ENCODE measurements at regions not wholly inside any gene's neighbourhood (a gene's known extent, or its start where the extent isn't known, plus 50 kb on each side); places are given as distances from the start of the nearest gene placed in this dataset.

DNA sequence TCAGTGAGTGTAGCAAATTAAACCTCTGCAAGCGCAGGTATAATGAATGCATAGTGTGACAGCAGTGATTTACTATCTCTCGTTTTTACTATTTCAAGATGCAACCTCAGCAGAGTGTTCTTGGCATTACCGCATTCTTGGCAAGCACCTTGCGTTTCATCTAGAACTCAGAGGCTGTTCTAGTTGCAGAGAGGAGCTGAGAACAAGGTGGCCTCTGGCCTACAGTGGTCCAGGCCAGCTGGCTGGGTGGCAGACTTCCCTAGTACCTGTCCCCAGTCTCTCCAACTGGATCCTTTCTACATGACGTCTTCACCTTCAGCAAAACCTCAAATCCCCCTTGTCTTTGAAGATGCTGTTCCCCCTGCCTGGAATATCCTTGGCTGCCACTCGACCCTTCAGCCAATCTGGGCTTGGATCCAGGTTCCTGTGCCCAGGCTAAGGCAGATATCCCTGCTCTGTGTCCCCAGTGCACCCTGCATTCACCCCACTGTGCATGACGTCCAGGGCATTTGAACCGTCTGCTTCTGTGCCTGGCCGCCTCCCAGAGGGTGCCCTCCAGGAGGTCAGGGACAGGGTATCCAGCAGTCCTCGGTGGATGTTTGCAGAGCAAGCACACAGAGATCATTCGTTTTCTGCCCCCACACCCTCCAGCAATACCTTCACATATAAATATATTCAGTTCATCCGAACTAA is 120.4 kb upstream of the CPEB4 start:
- Histone ChIP-seq H3K4me2 (no peak overlapping the region), H3K9me3 (replicated peaks in 1 of 11) (no peaks in the 10 kb centered on the region), H3K4me1 (peaks cover 11 to 60% (median 45%) of the 10 kb centered on the region in 10 experiments), H3K9ac (no peak overlapping the region), H3K4me3 (no peak overlapping the region), H3K36me3 (no peaks in the 10 kb centered on the region), H3K27me3 (no peaks in the 10 kb centered on the region), H4K20me1 (no peaks in the 10 kb centered on the region), H3K27ac (no peak overlapping the region)
- TF ChIP-seq Cebpa-rat (IDR thresholded peaks at IDR 0.05), result no peak

DNA sequence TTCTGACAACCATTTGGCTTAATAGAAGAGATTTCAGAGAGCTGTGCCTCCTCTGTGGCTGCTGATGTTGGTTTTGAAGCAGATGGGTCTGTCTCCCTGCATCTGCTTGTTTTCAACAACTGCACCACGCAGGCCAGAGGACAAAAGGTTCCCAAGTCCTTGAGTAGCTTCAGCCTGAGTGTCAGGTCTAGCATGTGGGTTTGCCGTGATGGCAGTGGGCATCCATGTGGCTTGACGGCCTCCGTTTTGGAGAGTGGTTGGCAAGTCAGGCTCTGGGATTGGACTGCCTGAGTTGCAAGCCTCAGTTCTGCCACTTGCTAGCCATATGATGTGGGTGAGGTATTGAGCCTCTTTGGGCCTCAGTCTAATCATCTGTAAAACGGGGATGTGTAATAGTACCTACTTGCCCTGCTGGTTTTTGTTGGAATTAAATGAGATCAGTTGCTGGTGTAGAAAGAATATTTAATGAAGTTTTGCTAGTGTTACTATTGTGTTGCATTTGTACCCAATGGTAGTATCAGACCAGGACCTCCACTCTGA is 119.8 kb upstream of the CPEB4 start:
- Histone ChIP-seq H3K36me3 (no peaks in the 10 kb centered on the region), H3K9ac (no peak overlapping the region), H3K9me3 (replicated peaks in 1 of 11) (no peaks in the 10 kb centered on the region), H3K4me1 (peaks cover 5 to 60% (median 40%) of the 10 kb centered on the region in 10 experiments), H3K4me3 (no peak overlapping the region), H3K4me2 (no peak overlapping the region), H3K27me3 (no peaks in the 10 kb centered on the region), H4K20me1 (no peaks in the 10 kb centered on the region), H3K27ac (no peak overlapping the region)
- no peak for TF ChIP-seq Cebpa-rat (IDR thresholded peaks at IDR 0.05)

GRCh38 chr5:173768891-173769290 is 119.3 kb upstream of the CPEB4 start:
- Histone ChIP-seq H3K9ac (no peak overlapping the region), H3K27ac (no peak overlapping the region), H3K4me3 (no peak overlapping the region), H4K20me1 (no peaks in the 10 kb centered on the region), H3K27me3 (no peaks in the 10 kb centered on the region), H3K36me3 (no peaks in the 10 kb centered on the region), H3K9me3 (replicated peaks in 1 of 11) (no peaks in the 10 kb centered on the region), H3K4me2 (no peak overlapping the region), H3K4me1 (peaks cover 0 to 58% (median 36%) of the 10 kb centered on the region in 10 experiments; a peak in 16 of 20 replicates)
- no peak for TF ChIP-seq Cebpa-rat (IDR thresholded peaks at IDR 0.05)

DNA sequence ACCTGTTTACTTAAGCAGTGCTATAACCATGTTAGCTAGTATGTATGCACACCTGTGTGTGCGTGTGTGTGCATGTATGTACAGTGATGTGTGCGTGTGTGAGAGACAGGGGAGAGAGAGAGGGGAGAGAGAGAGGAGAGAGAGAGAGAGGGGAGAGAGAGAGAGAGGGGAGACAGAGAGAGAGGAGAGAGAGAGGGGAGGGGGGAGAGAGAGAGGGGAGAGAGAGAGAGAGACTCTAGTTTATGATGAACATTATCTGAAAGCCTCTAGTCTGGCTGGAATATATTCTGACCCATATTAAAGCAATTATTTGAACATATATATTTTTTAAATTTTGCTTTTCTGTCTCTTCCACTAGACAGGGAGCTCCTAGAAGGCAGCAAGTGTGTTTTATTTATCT is 117.5 kb upstream of the CPEB4 start:
- no peak for TF ChIP-seq Cebpa-rat (IDR thresholded peaks at IDR 0.05)
- Histone ChIP-seq H3K9me3 (replicated peaks in 1 of 11) (no peaks in the 10 kb centered on the region), H3K27ac (no peak overlapping the region), H3K4me2 (no peak overlapping the region), H3K4me1 (peaks cover 9 to 60% (median 37%) of the 10 kb centered on the region in 10 experiments), H3K27me3 (no peaks in the 10 kb centered on the region), H3K4me3 (no peak overlapping the region), H3K36me3 (no peaks in the 10 kb centered on the region), H4K20me1 (no peaks in the 10 kb centered on the region), H3K9ac (no peak overlapping the region)

GRCh38 chr5:173771121-173771724 is 116.9 kb upstream of the CPEB4 start:
- H3K27ac ChIP-seq, result peak overlapping the region in 2 of 11 experiments; percentile 30 to 56; a peak in 4 of 22 replicates
- H3K4me1 ChIP-seq, result peaks cover 15 to 60% (median 40%) of the 10 kb centered on the region in 10 experiments
- H3K9ac ChIP-seq, result no peak overlapping the region
- H3K9me3 ChIP-seq (replicated peaks in 1 of 11), result no peaks in the 10 kb centered on the region
- no peak for TF ChIP-seq Cebpa-rat (IDR thresholded peaks at IDR 0.05)
- peak overlapping the region in 3 of 11 experiments; percentile 48 to 63 (median 63); a peak in 3 of 22 replicates for H3K4me2 ChIP-seq
- H3K36me3 ChIP-seq, result no peaks in the 10 kb centered on the region
- H3K27me3 ChIP-seq, result no peaks in the 10 kb centered on the region
- no peak overlapping the region for H3K4me3 ChIP-seq
- H4K20me1 ChIP-seq, result no peaks in the 10 kb centered on the region

GRCh38 chr5:173771725-173772383 is 116.3 kb upstream of the CPEB4 start:
- H3K27ac ChIP-seq, result peak overlapping the region in 7 of 11 experiments; percentile 30 to 62 (median 48); a peak in 13 of 22 replicates
- TF ChIP-seq Cebpa-rat (IDR thresholded peaks at IDR 0.05), result no peak
- peak overlapping the region in 5 of 11 experiments; percentile 4 to 26 (median 6); a peak in 5 of 22 replicates for H3K9ac ChIP-seq
- peaks cover 21 to 60% (median 41%) of the 10 kb centered on the region in 10 experiments for H3K4me1 ChIP-seq
- no peak overlapping the region for H3K4me3 ChIP-seq
- peak overlapping the region in 8 of 11 experiments; percentile 38 to 67 (median 54); a peak in 14 of 22 replicates for H3K4me2 ChIP-seq
- H4K20me1 ChIP-seq, result no peaks in the 10 kb centered on the region
- H3K27me3 ChIP-seq, result no peaks in the 10 kb centered on the region
- H3K9me3 ChIP-seq (replicated peaks in 1 of 11), result no peaks in the 10 kb centered on the region
- H3K36me3 ChIP-seq, result no peaks in the 10 kb centered on the region

- no peak overlapping the region for H3K4me3 ChIP-seq
- H3K9ac ChIP-seq, result peak overlapping the region in 4 of 11 experiments; percentile 4 to 26 (median 12); a peak in 6 of 22 replicates
- no peaks in the 10 kb centered on the region for H3K9me3 ChIP-seq (replicated peaks in 1 of 11)
- peak overlapping the region in 8 of 11 experiments; percentile 38 to 67 (median 54); a peak in 14 of 22 replicates for H3K4me2 ChIP-seq
- H3K36me3 ChIP-seq, result no peaks in the 10 kb centered on the region
- H3K27ac ChIP-seq, result peak overlapping the region in 7 of 11 experiments; percentile 30 to 62 (median 48); a peak in 13 of 22 replicates
- H3K4me1 ChIP-seq, result peaks cover 28 to 65% (median 46%) of the 10 kb centered on the region in 10 experiments
- H4K20me1 ChIP-seq, result no peaks in the 10 kb centered on the region
- no peaks in the 10 kb centered on the region for H3K27me3 ChIP-seq
- no peak for TF ChIP-seq Cebpa-rat (IDR thresholded peaks at IDR 0.05)
Measured at GRCh38 chr5:173772384-173773059, 115.6 kb upstream of the CPEB4 start.

- Histone ChIP-seq H3K4me2 (peak overlapping the region in 9 of 11 experiments; percentile 25 to 86 (median 80); a peak in 16 of 22 replicates), H3K4me1 (peaks cover 41 to 83% (median 64%) of the 10 kb centered on the region in 10 experiments), H3K27ac (peak overlapping the region in 9 of 11 experiments; percentile 64 to 93 (median 79); a peak in 16 of 22 replicates), H3K4me3 (no peak overlapping the region), H3K9ac (no peak overlapping the region; a peak in 1 of 22 replicates), H3K36me3 (no peaks in the 10 kb centered on the region), H3K9me3 (replicated peaks in 1 of 11) (no peaks in the 10 kb centered on the region), H3K27me3 (no peaks in the 10 kb centered on the region), H4K20me1 (no peaks in the 10 kb centered on the region)
- no peak for TF ChIP-seq Cebpa-rat (IDR thresholded peaks at IDR 0.05)
Measured at GRCh38 chr5:173774271-173774761, 113.8 kb upstream of the CPEB4 start.

Data from BLaER1 treated with 17β-estradiol and CSF1 and Interleukin-3, amounts not matched to agents 10 nM and 100 nM (cell line).